ENCODE measurements at regions not wholly inside any gene's neighbourhood (a gene's known extent, or its start where the extent isn't known, plus 50 kb on each side); places are given as distances from the start of the nearest gene placed in this dataset.

DNA sequence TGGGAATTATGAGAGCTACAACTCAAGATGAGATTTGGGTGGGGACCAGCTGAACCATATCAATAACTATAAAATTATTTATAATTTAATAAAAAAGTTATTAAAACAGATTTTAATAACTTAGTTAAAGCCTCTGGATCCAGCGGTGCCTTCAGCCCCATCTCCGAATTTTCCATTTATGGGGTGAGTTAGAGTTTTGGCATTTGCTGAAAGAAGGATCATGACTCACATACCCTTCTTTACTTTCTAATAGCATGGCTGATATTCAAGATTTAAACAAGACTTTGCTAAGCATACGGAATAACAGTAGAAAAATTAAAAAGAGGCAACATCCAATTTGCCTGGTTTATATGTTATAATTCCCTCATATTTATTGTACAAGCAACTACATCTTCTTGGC is 94.5 kb downstream of the RDH14 start:
- peak; percentile 12 for DNase-seq

DNA sequence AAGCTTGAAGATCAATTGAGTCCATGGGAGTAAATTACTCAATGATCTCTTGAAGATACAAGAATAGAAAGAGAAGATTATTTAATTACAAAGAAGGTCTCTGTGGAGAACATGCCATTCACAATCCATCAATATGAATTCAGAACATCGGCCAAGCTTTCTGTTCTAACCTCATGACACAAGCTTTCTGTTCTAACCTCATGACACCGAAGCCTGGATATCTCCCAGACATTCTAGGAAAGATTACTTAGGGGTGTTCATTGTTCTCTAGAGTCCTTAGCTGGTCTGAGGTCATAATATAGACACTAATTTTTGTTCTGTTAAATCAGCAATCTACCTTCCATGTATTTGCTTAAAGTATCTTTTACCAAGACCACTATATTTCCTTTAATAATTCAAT is 95.5 kb downstream of the RDH14 start:
- no peak for DNase-seq

DNA sequence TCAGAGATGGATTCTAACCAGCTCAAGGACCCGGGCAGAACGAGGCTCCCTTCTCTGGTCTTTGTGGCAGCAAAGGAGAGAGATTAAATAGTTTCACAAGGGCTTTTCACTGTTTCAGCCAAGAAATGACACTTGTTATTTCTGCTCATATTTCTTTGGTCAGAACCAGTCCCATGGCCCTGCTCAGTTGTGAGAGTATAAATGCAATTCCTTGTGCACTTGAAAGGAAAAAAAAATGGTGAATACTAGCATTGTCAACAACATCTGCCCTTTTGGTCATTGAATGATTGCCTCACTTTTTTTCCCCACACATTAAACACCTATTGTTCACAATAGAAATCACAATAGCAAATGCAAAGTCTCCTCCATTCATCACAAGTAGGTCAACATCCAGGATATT is 104.4 kb downstream of the RDH14 start:
- no peak for DNase-seq

DNA sequence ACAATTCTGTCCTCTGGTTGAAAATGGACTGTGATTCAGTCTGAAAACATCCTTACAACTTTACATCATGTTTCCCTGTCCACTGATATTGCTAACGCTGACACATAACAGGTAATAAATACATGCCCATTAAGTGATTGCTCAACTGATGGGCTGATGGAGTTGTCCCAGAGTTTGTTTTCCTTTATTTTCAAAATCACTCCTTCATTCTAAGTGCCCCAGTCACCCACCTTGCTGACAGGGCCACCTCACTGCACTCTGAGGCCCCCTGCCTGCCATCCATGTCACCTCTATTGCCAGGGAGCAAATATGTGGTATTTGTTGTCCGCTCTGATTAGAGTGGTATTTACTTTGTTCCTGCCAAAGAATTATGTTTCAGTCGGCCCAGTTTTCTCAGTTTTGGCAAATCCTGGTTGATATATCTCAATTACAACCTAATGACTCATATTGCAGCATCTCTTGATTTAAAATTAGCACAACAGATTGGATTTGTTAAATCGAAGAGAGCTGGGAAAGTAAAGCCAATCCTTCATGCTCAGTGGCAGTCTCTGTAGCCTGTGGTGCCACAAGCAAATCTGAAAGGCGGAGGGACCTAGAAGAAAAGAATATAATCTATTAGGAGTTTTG is 105.1 kb downstream of the RDH14 start:
- DNase-seq: peak; percentile 69

DNA sequence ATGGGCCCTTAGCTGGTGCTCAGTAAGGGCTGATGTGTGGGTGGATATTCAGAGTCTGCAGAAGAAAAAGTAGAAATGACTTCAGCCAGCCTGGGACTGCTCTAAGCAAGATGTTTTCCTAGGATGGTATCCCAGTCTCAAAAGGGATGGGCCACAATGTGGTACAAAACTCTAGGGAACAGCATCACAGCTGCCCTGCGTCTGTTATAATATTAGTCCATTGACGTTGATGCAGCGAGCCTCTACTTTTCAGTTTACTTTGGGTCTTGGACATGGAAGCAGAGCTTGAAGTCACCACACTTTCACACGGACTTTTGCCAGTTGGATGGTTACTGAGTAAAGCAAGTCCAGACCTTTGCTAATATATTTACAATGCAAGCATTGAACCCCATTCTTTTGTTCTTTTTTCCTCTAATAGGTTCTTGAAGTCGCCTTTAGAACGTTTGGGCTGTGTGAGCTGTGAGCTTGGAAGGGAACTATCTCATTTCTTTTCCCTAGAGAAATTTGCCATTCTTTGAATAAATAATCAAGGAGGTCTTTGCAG is 105.7 kb downstream of the RDH14 start:
- DNase-seq: no peak

DNA sequence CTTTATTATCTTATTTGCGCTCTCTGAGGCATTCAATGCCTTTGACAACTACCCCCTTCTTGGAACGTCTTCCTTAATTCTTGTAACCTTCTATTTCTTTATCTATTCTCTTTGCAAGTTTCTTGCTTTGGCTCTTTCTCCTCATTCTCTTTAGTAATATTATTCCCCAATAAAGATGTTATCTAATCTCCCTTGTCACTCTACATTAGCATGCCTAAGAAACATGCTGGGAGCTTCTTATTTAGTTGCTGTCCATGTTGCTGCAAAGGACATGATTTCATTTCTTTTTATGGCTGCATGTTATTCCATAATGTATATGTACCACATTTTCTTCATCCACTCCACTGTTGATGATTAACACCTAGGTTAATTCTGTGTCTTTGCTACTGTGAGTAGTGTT is 113.7 kb downstream of the RDH14 start:
- no peak for DNase-seq

DNA sequence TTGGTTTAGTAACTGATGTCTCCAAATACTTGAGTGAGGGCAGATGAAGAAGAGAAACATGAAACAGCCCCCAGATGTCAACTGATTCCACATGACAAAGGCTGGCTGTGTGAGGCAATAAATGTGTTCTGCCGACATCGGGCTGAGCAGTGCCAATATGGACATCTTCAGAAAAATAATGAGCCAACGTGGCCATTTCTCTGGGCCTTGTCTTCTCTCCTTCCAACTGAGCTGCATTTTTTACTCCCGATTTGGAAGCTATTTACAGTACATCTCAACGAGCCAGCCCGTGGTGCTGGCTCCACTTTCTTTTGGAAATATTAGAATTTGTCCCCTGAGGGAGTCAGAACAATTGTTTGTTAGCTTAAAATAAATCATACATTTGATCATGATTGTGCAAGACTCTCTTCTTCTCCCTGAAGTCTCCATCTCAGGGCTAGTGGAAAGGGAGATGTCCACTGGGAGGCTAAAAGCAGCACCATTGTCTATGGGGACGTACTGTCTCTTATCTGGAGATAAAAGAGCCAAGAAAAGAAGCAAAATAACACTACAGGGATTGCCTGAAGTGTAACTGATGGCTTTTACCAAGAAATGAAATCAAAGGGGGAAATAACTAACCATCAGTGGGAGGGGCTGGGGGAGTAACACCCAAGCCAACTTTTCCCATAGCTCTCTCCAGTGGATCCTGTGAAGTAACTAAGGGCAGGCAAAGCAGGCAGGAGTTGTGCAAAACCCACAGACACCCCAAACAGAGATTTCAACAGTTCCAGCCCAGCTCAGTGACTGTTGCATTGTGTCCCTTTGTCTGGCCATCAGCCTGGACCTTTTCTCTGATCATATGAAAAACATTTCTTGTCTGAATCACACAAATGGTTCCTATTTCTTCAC is 114.8 kb downstream of the RDH14 start:
- no peak for DNase-seq

DNA sequence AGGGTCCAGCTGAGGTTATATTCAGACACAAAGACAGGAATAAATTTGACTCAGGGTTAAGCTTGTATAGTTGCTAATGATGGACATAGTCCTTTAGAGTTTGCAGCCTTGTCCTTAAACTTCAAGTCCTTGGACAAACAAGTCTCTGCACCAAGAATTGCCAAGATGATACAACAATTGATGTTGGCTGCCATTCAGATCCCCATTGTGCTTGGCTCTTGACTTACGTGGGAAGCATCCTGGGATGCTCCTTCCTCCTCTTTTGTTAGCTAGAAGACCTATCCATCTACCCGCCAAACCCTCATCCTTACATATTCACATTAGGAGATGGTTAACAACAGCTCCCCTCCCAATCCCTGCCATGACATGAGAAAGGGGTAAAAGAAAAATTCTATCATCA is 115.6 kb downstream of the RDH14 start:
- DNase-seq: no peak

DNA sequence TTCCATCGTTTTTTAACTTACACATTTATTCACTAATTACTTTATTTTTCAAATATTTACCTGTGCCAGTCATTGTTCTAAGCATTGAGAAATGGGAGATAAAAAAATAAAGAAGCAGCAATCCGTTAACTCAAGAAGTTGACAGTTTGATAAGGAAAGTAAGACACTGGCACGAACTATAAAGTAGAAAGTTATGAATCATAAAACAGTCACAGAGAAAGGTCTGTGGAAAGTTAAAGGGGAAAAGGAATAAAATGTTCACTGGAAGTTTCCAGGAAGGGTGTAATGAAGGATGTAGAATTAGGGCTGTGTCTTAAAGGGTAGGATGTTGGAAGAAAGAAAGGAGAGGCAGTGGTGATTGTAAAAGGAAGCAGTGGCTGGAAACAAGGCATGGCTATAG is 118.9 kb downstream of the RDH14 start:
- no peak for DNase-seq

DNA sequence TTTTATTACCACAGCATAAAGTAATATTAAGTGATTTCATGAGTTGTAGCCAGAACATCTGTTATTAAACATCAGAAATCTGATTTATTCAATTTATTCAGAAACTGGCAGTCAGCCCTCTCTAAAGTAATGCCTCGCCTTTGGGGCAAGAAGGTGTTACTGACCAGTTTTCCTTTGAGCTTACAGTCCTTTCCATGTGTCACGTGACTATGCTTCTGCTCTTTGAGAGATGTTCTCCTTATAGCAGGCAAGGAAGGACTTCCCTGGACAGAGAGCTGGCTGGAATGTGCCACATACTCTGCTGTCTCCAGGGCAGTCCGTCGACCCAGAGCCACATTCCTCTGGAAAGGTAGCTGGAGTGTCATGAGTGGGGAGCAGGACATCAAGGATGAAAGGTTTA is 119.7 kb downstream of the RDH14 start:
- no peak for DNase-seq

DNA sequence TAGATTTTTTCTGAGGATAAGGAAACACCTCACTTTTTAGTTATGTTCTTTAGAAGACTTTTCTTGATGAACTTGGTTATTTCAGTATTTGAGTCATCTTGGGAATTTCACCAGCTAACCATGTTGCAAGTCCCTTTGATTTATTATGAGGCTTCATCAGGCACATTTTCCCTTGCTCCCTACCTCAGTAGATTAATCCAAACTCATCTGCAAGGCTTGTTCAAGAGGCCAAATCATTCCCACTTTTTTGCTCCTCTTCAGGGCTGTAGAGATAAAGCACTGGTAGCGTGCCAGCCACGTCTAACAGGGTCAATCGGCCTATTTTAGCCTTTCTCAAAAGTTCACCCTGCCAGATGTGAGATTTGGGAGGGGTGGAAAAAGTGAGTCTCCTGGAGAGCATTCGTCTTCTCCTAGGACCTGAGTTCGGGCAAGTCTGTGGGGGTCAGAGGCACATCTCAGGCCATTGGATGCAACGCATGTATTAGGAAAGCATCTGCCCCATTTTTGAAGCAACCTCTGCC is 120.3 kb downstream of the RDH14 start:
- DNase-seq: peak; percentile 63

DNA sequence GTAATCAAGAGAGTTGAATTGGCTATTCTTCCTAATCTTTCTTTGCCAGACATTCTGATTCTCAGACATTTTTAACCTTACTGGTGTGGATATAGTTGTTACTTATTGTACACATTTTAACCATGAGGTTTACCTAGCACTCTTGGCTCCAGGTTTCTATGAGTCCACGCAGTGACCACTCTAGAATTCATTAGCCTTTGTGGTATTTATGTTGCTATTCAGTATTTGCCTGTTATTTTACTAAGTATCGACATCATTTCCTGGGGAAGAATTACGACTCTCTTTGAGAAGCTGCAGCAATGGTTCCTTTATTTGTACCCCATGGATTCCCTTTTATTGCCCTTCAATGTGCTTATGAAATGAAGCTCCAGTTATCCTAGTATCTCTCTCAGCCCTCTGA is 120.7 kb downstream of the RDH14 start:
- DNase-seq: no peak

DNA sequence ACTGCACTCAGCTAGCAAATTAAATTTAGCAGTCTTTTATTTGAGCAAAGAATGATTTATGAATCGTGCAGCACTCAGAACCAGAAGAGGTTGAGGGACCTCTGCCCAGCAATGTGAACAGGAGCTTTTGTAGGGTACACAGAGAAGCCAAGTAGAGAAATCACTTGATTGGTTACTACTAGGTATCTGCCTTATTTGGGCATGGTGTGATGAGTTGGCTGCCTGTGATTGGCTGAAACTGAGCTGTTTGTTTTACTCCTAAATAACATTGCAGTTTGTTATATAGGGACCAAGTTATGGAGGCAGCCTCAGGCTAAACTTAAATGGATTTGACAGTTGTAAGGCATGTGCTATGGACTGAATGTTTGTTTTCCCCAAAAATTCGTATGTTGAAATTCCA is 122.5 kb downstream of the RDH14 start:
- no peak for DNase-seq

DNA sequence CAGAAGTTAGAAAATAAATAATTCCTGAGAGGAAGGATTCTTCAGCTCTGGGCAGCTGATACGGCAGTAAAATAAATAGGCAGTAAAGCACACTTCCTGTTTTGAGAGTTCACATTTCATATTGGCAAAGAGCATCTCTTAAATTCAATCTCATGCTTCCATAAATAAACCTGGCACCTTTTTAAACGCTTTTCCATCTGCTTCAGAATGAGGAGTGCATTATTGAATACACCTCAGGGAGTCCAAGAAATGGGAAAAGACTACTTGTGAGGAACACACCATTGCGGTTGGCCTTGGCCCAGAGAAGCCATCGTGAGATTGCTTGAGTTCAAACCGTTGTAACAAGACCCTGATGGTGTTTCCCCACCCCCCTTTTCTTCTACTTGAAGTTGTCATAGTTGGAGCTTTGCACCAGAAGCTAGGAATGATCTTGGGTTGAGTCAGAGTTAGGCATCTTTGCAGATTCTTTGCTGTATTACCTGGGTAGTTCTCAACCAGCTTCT is 123.9 kb downstream of the RDH14 start:
- DNase-seq: peak; percentile 37

DNA sequence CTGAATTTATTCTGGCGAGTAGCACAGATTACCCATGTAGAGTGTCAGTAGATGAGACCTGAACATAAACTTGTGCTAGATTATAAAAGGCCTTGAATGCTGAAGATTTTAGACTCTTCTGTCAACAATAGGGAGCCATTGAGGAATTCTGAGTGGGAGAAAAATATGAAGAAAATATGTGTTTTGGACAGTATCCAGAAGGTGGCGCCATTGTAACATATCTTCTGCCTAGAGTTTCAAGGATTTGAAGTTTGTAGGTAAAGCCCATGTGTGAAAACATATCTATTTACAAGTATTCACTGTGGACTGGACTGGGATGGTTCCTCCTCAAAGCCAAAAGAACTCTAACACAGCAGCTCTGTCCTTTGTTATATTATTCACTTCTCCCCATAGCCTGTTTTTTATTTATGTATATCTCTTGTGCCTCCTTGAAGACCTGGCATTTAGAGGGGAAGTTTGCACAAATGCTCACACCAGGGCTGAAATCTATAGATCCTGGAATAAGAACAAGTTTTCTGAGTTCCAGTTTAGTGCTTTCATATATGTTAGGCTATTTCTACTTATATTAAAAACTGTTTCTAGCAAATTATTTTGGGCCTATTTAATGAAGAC is 124.9 kb downstream of the RDH14 start:
- DNase-seq: peak; percentile 68

DNA sequence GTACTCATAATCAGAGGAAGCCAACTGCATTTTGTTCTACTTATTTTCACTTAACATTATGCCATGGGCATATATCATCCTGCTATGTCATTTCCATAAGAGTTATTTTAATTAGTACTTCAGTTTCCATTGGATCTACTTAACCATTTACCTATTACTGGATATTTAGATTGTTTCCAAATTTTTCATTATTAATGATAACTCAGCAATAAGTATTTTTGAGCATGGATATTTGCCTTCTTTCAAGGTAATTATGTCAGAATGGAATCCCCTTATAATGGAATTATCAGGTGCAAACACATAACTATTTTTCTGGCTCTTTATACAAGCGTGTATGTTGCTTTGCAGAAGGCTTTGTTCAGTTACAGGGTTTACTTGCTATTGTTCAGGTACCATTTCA is 126.6 kb downstream of the RDH14 start:
- DNase-seq: no peak

DNA sequence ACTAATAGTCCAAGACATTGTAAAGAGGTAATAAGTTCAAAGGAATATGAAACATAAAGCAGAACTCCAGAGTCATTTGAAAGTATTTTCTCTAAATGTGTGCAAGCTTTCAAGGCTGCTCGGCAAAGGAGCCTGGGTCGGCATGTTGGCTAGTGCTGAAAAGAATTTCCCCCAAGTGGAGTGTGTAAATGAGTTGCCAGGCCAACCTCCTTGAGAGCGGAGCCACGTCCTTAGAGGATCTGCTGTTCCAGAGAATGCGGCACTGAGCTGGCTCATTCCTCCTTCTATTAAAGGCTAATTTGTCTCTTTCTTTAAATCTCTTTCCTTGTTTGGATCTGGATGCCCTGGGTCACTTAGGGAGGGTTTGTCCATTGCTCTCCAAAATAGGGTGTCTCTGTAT is 127.5 kb downstream of the RDH14 start:
- DNase-seq: no peak

DNA sequence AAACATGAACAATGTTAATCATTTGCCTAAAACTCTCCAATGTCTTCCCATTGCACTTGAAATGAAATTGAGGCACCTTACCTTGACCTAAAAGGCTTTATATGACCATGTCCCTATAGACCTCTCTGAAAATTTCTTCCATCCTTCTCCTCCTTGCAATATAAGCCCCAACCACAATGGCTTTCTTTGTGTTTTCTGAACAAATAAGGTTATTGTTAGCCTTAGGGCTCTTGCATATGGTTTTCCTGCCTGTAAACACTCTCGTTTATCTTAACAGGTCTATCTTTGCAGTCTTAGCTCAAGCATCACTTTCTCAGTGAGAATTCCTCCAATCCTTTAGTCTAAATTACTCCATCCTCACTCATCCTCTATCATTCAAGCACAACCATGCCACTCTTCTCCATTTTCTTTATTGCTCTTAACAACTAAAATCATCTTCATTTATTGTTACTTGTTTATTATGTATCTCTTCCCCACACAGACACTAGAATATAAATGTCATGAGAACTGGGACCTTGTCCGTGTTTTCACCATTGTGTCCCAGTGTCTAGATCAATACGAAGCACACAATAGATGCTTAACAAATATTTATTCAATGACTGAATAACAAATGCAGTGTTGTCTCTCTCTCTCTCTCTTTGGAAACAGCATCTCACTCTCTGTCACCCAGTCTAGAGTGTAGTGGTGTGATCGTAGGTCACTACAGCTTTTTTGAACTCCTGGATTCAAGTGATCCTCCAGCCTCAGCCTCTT is 129.3 kb downstream of the RDH14 start:
- DNase-seq: no peak

DNA sequence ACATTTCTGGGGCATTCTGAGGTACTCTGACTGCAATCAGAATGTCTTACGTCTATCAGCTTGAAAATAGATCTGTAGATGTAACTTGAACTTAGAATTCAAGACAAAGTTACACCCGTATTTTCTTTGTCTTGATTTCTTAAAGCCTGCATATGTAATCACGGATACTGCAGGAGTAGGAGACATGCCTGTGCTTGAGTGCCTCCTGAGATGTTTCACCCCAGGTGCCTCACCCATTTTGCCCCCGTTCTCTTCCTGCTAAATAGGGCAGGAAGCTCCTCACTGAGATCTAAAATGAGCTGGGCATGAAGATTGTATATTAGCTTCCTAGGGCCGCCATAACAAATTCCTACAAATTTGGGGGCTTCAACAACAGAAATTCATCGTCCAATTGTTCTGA is 131.9 kb downstream of the RDH14 start:
- DNase-seq: no peak

DNA sequence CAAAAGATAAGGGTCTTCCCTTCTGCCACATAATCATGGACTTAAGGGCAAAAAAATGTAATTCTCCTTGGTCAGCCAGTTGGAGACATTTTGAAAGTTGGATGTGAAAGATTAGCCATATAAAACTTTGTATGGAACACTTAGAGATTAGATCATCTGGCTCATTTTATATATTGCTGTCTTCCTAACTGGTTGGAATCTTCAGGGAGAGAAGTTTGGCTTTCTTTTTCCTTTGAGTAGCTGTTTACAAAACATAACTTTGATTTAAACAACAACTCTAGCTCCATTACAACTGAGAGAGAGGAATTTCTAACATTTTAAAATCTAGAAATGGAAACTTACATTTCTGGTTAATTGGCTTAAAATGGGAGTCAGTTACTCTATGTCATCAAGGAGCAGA is 132.7 kb downstream of the RDH14 start:
- no peak for DNase-seq

DNA sequence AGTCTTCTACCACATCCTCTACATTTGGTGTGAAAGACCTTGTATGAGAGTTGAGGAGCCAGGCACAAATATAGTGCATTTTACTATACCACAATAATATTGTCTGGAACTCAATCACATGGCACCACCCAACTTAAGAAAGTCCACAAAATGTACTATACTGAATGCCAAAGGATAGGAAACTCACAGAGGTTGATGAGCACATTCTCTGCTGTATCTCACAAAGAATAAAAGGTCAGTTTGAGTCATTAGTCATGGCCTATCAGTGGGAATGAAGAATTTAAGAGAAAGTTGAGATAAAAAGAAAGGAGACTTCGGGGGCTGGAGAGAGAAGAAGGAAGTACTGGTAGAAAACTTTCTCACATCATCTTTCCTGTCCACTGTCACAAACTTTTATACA is 134.3 kb downstream of the RDH14 start:
- no peak for DNase-seq

DNA sequence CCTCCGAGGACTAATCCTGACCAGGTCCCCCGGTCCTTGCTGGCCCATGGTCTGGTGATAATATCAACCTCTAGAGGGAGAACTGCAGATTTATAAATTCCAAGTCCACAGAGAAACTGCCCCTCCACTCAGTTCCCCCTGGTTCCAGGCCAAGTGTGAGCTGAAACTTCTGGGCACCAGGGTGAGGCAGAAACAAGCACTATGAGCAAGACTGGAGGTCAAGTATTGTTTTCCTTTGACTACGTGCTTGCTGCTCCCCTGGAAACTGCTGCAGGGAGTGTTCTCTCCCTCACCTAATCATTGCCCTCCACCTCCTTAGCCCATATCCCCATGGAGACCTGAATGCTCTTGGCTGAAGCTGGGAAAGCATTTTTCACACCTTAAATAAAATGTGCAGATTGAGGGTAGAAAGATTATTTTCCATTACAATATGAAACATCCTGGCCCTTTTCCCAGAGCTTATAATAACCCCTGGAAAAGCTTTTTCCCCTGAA is 135.2 kb downstream of the RDH14 start:
- DNase-seq: no peak

DNA sequence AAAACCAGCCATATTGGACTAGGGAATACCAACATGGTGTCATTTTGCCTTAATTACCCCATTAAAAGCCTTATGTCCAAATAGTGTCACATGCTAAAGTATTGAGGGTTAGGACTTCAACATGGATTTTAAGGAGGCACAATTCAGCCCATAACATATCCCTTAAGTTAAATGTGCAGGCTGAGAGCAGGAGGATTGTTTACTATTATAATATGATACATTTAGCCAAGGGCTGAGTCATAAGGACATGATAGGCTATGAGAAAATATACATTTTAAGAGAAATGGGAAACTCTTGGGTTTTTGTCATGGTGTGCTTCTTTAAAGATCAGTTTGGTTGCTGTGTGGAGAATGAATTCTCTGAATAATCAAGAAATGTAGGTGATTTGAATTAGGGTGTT is 136.8 kb downstream of the RDH14 start:
- no peak for DNase-seq
